Spleen (tissue), 11 donors: ENCODE measurements at regions not wholly inside any gene's neighbourhood (a gene's known extent, or its start where the extent isn't known, plus 50 kb on each side); places are given as distances from the start of the nearest gene placed in this dataset.

Experiments
- DNase-seq: peaks from one replicate; pipeline ENCODE4 v3.0.0-alpha.2; 2020
- H3K27ac ChIP-seq, 8 donors: fragments of 200-600 bp; sonication (generic) in 7 of 8; 1 replicate in 4 of 8; 2 replicates in 4 of 8; pipeline versions ENCODE4 v1.5.0 to v1.8.0; 2016 to 2021; ENCODE audit warnings: inconsistent platforms in 4 of 8, mild to moderate bottlenecking in 4 of 8, moderate library complexity in 1 of 8
- H3K27me3 ChIP-seq, 7 donors: fragments of 200-600 bp; sonication (generic) in 6 of 7; replicated peaks in 1 of 7; 1 replicate in 4 of 7; 2 replicates in 3 of 7; pipeline versions ENCODE4 v1.5.0 to v1.8.0; 2016 to 2021; ENCODE audit warnings: inconsistent platforms in 3 of 7, mild to moderate bottlenecking in 1 of 7
- H3K36me3 ChIP-seq, 6 donors: fragments of 200-600 bp; sonication (generic) in 5 of 6; 1 replicate in 4 of 6; 2 replicates in 2 of 6; pipeline versions ENCODE4 v1.5.0 to v1.8.0; 2016 to 2021; ENCODE audit warnings: inconsistent platforms in 2 of 6
- H3K4me1 ChIP-seq, 6 donors: fragments of 200-600 bp; sonication (generic) in 5 of 6; 1 replicate in 3 of 6; 2 replicates in 3 of 6; pipeline versions ENCODE4 v1.5.0 to v1.8.0; 2016 to 2021; ENCODE audit warnings: inconsistent platforms in 3 of 6
- H3K4me3 ChIP-seq, 8 donors: fragments of 200-600 bp; sonication (generic) in 7 of 8; 1 replicate in 4 of 8; 2 replicates in 4 of 8; pipeline versions ENCODE4 v1.5.0 to v1.8.0; 2016 to 2021; ENCODE audit warnings: inconsistent platforms in 4 of 8, mild to moderate bottlenecking in 4 of 8, moderate library complexity in 2 of 8
- H3K9me3 ChIP-seq, 8 donors: fragments of 200-600 bp; sonication (generic) in 7 of 8; 1 replicate in 4 of 8; 2 replicates in 4 of 8; pipeline versions ENCODE4 v1.5.0 to v1.8.0; 2016 to 2021; ENCODE audit warnings: inconsistent platforms in 4 of 8
- POLR2A ChIP-seq, 3 donors: fragments of 450-650 bp; IDR thresholded peaks; one replicate each; pipeline ENCODE4 v1.5.1; 2017; ENCODE audit warnings: antibody characterized with exemption in 3 of 3, mild to moderate bottlenecking in 1 of 3
- POLR2AphosphoS5 ChIP-seq, 3 donors: sonication (generic); formaldehyde crosslinking; IDR thresholded peaks; one replicate each; pipeline ENCODE4 v1.5.1; 2017; ENCODE audit warnings: antibody characterized with exemption in 3 of 3
- WGBS, 5 donors: extraction: QIAGEN DNeasy Blood & Tissue Kit in 3 of 5; methylation state at CpG; one replicate each; pipeline versions ENCODE4 v1.1.5 to v1.1.7; 2013 to 2018; 5-methylcytosine and 5-hydroxymethylcytosine counted together
- intact Hi-C: fragments of 100-400 bp; cut with DNase I; formaldehyde crosslinking; loops from one replicate; pipeline ENCODE4 v1.15.0; 2023; ENCODE audit warnings: low total_unique reads
- TF ChIP-seq, protein P1 (sequence below), 11 experiments: fragments of 200-600 bp in 7 of 11; fragments of 450-650 bp in 4 of 11; sonication (generic) in 4 of 11; IDR thresholded peaks in 8 of 11; conservative IDR thresholded peaks in 3 of 11; 1 replicate in 7 of 11; 2 replicates in 4 of 11; pipeline versions ENCODE4 v1.4.0 to v1.8.0; 2016 to 2021; ENCODE audit warnings: antibody characterized with exemption in 11 of 11, inconsistent platforms in 4 of 11, mild to moderate bottlenecking in 1 of 11
- donor health status: healthy with polysubstance abuse.
- donor health status: DM: no; HTN: no; CAD: no; lungs with moderate emphysema.
- donor health status: DM: no; HTN: no; CAD: no.
- donor health status: Bipolar disorder and iron deficiency.
- donor health status: healthy.
- donor health status: DM: no; HTN: no; CAD: no.
- donor health status: DM: yes; HTN: yes; CAD: no.

- TF ChIP-seq POLR2AphosphoS5 (IDR thresholded peaks at IDR 0.05) (no peak), POLR2A (IDR thresholded peaks at IDR 0.05) (no peak)
- TF ChIP-seq, protein P1, sequence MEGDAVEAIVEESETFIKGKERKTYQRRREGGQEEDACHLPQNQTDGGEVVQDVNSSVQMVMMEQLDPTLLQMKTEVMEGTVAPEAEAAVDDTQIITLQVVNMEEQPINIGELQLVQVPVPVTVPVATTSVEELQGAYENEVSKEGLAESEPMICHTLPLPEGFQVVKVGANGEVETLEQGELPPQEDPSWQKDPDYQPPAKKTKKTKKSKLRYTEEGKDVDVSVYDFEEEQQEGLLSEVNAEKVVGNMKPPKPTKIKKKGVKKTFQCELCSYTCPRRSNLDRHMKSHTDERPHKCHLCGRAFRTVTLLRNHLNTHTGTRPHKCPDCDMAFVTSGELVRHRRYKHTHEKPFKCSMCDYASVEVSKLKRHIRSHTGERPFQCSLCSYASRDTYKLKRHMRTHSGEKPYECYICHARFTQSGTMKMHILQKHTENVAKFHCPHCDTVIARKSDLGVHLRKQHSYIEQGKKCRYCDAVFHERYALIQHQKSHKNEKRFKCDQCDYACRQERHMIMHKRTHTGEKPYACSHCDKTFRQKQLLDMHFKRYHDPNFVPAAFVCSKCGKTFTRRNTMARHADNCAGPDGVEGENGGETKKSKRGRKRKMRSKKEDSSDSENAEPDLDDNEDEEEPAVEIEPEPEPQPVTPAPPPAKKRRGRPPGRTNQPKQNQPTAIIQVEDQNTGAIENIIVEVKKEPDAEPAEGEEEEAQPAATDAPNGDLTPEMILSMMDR (IDR thresholded peaks at IDR 0.05 in 8 of 11, conservative IDR thresholded peaks at IDR 0.05 in 3 of 11) = no peak
- DNase-seq = no peak
- H3K36me3 ChIP-seq = no peaks in the 10 kb centered on the region
- intact Hi-C loops = no loop called here
- peaks cover 10 to 81% (median 31%) of the 10 kb centered on the region in 6 donors for H3K4me1 ChIP-seq
- H3K4me3 ChIP-seq = no peak overlapping the region
- 33 to 76% (median 59%) methylated on average over 1 of the region's 1 CpG for WGBS, 5 donors
- peak overlapping the region in 5 of 8 donors; percentile 48 to 86 (median 79) for H3K27ac ChIP-seq
- H3K9me3 ChIP-seq = no peaks in the 10 kb centered on the region
- H3K27me3 ChIP-seq = peaks cover 0 to 81% (median 7%) of the 10 kb centered on the region in 7 donors
Observed at GRCh38 chr13:99045396-99045795, 67.5 kb upstream of the DOCK9 start.

DNA sequence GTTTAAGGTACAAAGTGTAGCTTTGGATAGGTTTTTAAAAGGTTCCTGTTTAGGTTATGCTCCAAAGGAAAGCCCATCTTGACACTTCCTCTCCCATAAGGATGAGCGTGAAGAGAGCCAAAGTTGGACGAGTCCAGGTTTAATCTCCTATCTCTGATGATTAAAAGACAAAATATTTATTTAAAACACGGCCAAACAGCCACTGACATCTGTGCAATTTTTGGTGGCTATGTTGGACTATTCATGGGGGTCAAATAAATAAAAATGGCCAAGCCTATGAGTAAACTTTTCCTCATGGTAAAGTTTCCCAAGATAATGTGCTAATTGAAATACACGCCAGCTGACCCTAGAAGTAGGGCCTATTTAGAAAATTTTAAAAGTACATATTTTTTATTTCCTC is 69.0 kb upstream of the DOCK9 start:
- DNase-seq = no peak
- Histone ChIP-seq H3K4me3 (peak overlapping the region in 1 of 8 donors; percentile 54), H3K36me3 (no peaks in the 10 kb centered on the region), H3K9me3 (no peaks in the 10 kb centered on the region), H3K27ac (peak overlapping the region in 6 of 8 donors; percentile 30 to 86 (median 75)), H3K4me1 (peaks cover 10 to 88% (median 45%) of the 10 kb centered on the region in 6 donors), H3K27me3 (peaks cover 0 to 75% (median 7%) of the 10 kb centered on the region in 7 donors)
- TF ChIP-seq POLR2A (IDR thresholded peaks at IDR 0.05) (no peak), POLR2AphosphoS5 (IDR thresholded peaks at IDR 0.05) (no peak)
- TF ChIP-seq, protein P1 (IDR thresholded peaks at IDR 0.05 in 8 of 11, conservative IDR thresholded peaks at IDR 0.05 in 3 of 11) = no peak
- WGBS, 5 donors = 28 to 54% (median 43%) methylated on average over 4 of the region's 4 CpGs
- intact Hi-C loops = no loop called here

DNA sequence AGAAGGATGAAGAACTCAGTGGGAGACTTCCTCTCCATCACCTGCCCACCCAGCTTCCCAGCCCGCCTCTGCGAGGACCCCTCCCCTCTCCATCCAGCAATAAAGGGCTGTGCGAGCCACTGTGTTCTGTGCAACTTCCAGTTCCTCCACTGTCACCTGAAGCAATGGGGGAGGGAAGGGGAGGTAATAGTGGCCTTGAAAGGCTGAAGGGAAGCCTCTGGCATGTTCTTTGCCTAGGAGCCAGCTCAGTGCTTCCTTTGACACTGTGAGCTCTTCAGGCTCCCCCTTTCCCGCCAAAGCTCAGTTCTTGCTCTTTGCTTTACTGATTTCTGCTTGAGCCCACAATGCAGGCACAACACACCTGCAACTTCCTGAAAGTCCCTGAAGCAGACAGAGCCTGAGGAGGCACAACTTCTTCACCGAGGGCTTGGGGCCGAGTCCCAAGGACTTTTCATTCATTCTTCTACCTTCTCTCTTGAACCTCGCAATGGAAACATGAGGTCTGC is 73.2 kb upstream of the DOCK9 start:
- intact Hi-C loops = no loop called here
- peak overlapping the region in 3 of 8 donors; percentile 15 to 42 (median 20) for H3K27ac ChIP-seq
- no peak for DNase-seq
- 69 to 79% (median 70%) methylated on average over 7 of the region's 7 CpGs for WGBS, 5 donors
- peak overlapping the region in 1 of 8 donors; percentile 3 for H3K4me3 ChIP-seq
- H3K9me3 ChIP-seq = no peaks in the 10 kb centered on the region
- peaks cover 9 to 89% (median 57%) of the 10 kb centered on the region in 6 donors for H3K4me1 ChIP-seq
- peaks cover 0 to 63% (median 0%) of the 10 kb centered on the region in 7 donors for H3K27me3 ChIP-seq
- H3K36me3 ChIP-seq = no peaks in the 10 kb centered on the region
- TF ChIP-seq POLR2AphosphoS5 (IDR thresholded peaks at IDR 0.05) = no peak
- TF ChIP-seq POLR2A (IDR thresholded peaks at IDR 0.05) = no peak
- TF ChIP-seq, protein P1 (IDR thresholded peaks at IDR 0.05 in 8 of 11, conservative IDR thresholded peaks at IDR 0.05 in 3 of 11) = no peak

DNA sequence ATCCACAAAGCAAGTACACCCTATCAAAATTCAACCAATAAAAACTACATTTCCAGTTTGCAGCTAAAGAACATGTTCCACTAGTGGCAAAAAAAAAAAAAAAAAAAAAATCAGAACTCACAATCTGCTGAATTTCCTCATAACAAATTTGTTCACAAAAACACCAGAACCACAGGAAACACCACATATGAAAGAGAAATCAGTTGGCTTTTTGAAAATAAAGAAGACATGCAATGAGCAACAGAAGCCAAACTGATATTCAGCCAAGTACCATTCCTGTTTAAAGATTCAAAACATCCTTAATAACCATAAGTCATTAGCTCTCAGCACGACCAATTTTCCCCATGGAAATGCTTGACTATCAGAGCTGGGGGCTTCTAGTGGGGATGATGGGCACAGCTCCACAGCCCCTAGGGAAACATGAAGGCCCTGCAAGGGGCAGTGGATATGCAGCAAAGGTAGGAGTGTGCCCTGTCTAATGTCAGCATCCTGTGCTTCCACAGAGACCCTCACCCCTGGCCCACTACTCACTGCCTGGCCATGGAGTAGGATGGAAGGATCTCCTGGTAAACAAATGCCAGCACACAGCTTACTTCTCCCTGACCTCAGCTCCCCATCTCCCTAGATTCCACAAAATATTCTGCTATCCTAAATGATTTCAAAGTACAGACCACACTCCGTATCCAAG is 74.0 kb upstream of the DOCK9 start:
- peak overlapping the region in 4 of 8 donors; percentile 16 to 75 (median 37) for H3K27ac ChIP-seq
- no peaks in the 10 kb centered on the region for H3K36me3 ChIP-seq
- no peak for DNase-seq
- intact Hi-C loops = no loop called here
- H3K27me3 ChIP-seq = peaks cover 0 to 63% (median 0%) of the 10 kb centered on the region in 7 donors
- no peaks in the 10 kb centered on the region for H3K9me3 ChIP-seq
- TF ChIP-seq, protein P1 (IDR thresholded peaks at IDR 0.05 in 8 of 11, conservative IDR thresholded peaks at IDR 0.05 in 3 of 11) = no peak
- H3K4me1 ChIP-seq = peaks cover under 1 to 82% (median 50%) of the 10 kb centered on the region in 6 donors
- WGBS, 5 donors = 69 to 75% (median 71%) methylated on average over 2 of the region's 2 CpGs
- H3K4me3 ChIP-seq = no peak overlapping the region
